HG02884 (cell line): ENCODE measurements at regions not wholly inside any gene's neighbourhood (a gene's known extent, or its start where the extent isn't known, plus 50 kb on each side); places are given as distances from the start of the nearest gene placed in this dataset.

ENCODE experiments used
- ATAC-seq: cut with Tn5 transposase; IDR thresholded peaks from one replicate; pipeline ENCODE4 v1.9.1; 2021; ENCODE audit warnings: mild to moderate bottlenecking, moderate library complexity; ENCODE audit not compliant: unreplicated experiment

GRCh38 chr6:166010136-166010960 lies 157.3 kb downstream of the TBXT start:
- ATAC-seq: no peak

GRCh38 chr6:166009385-166010031 lies 158.1 kb downstream of the TBXT start:
- no peak for ATAC-seq

DNA sequence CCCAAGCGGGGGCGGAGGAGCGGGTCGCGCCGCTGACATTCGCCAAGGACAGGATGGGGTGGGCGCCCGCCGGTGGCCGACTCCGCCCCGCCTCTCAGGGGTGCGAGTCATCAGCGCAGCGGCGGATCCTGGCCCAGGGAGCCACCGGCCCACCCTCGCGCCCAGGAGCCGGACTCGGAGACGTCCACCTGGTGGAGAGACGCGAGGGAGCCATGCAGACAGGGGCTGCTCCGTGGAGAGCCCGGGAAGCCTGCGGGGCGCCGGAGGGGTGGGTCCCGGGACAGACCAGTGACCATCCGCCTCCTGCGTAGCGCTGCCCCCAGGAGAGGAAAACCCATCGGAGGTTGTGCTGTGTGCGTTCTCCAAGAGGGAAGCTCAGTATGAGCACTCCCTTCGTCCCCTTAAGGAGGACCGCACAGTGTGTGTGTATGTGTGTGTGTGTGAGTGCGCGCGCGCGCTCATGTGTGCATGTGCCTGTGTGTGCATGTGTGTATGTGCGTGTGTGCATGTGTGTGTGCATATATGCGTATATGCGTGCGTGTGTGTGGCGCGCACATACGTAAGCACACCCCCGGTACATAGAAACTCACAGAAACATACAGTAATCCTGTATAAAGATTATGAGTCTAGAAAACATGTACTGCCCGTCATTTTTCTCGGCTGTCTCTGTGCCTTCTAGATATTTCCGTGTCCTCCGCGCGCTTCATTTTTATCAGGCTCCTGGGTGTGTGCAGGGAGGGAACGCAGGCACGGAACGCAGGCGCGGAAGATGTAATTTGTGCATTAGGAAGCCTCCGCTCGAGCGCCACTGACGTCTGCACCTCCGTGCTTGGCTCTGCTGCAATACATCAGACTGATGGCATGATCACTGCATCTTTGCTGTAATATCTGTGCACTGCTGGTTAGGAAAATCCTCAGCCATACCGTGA lies 158.9 kb downstream of the TBXT start:
- no peak for ATAC-seq

DNA sequence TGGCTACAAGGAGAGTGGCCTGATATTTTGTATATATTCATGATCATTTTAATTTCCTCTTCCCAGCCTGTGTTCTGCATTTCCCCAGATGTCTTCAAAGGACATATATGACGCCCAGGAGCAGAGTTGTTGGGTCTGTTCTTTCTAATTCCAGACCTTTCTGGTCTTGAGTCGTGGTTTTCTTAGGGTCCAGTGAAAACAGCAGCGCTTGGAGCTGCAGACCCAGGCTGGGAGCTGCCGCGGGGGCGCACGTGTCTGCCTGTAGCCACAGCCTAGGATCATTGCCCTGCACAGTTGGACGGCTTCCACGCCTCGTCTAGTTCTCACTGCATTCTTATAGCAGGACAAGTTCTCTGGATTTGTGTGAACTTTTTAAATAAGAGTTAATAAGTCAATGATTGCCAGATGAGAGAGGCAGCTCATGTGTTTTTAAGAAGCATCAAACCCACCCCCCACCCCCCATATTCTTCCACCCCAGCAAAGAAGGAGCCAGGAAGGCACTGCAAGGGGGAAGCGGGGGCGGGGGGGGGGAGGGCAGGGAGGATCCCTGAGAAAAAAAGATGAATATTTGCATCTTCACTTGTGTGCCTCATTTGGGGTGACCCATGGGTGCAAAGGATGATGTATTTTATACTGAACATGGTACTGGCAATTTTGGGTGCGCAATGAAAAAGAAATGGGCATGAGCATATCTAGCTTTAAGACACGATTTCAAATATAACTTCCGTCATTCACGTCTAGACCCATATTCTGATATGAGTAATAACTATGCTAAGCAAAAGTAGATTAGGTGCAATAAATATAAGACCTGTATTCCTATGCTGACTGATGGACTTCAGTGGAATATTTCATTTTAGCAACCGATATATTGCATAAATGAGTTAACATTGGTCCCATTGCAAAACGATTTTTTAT lies 160.0 kb downstream of the TBXT start:
- ATAC-seq: no peak

DNA sequence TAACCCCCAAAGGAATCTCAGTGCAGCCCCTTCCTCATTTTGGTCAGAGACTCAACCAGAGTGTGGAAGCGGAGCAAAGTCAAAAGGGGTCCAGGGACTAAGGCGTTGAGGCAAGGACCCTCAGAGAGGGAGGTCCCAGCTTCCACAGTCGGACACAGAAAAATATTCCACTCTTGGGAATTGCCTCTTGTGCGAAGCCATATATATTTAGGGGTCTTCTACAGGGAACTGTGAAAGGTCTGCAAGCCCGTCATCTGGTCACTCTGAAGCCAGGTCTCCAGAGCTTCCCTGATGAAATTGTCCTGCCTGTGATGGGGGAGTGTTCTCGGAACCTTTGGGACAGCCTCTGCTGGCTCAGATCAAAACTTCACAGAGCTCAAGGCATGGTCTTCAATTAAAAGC lies 160.8 kb downstream of the TBXT start:
- ATAC-seq: no peak

GRCh38 chr6:166005944-166006899 lies 161.4 kb downstream of the TBXT start:
- no peak for ATAC-seq

DNA sequence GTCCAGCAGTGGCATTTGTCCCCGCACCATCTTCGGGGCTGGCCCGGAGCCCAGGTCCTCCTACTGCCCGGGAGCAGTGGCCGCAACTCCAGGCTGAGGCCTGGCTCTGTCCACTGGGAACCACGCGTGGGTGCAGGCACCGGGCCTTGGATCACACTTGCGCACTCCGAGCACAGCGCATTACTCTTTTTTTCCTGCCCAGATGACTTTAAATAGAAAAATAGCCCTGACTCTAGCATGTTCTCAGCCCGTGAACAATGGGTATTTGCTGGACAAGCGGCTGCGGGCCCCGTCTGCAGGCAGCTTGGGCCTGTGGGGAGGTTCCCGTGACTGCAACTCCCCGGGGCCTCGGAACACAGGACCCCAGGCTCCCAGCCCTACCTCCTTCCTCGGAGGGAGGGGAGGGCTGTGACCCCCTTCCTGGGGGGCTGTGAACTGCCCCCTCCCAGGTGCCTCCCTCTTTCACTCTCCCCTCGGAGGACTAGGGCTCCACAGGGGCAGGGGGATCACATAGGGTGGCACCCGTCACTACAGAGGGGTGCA lies 162.2 kb downstream of the TBXT start:
- ATAC-seq: no peak

DNA sequence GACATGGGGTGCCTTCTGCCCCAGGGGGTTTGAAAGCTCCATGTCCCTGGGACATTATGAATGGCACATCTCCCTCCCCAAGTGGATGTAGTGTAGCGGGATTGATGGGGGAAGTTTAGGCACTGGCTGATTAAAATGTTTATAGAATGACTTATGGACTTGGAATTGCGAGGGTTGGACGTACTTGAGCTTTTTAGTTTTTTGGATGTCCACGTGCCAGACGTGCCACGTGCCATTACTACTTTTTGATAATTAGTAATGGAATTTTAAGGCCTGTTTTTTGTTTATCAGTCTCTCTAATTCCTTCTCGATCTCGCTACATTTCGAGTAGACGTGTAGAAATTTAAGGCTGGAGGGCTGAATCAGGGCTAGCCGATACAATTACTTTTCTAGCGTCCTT lies 162.8 kb downstream of the TBXT start:
- no peak for ATAC-seq

- ATAC-seq: no peak
These were observed 163.2 kb downstream of the TBXT start for GRCh38 chr6:166004471-166004870.

- no peak for ATAC-seq
These were observed 164.1 kb downstream of the TBXT start for GRCh38 chr6:166003569-166003968.

DNA sequence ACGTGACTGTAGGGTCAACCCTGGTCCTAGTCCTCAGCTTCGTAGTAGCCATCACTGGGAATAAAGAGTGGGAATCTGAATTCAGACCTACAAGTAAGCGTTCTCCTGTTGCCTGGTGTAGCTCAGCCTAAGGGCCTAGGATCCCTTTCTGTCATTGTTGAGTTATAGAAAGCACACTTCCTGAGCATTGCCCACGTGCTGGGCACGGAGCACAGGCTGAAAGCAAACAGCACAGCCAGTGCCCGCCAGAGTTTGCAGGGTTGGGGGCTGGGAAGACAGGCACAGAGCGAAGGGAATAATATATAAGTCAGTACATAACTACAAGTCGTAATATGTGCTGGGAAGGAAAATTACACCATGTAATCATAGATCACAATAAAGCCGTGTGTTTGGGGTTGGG lies 166.3 kb downstream of the TBXT start:
- ATAC-seq: no peak

- ATAC-seq: no peak
These were observed 168.4 kb downstream of the TBXT start for GRCh38 chr6:165999279-165999678.

DNA sequence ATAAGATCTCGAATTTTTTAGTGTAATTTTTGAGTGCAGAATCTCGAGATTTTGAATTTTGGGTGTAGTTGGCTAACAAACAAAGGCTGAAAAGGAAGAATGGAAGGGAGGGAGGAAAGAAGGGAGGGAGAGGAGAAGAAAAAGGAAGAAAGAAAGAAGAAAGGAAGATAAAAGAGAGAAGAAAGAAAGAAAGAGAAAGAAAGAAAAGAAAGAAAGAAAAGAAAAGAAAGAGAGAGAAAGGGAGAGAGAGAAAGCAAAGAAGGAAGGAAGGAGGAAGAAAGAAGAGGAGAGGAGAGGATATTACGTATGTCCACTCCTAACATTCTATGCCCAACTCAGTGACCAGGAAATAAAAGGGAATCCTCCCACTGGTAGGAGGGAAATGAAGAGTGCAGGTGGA lies 169.6 kb downstream of the TBXT start:
- no peak for ATAC-seq

DNA sequence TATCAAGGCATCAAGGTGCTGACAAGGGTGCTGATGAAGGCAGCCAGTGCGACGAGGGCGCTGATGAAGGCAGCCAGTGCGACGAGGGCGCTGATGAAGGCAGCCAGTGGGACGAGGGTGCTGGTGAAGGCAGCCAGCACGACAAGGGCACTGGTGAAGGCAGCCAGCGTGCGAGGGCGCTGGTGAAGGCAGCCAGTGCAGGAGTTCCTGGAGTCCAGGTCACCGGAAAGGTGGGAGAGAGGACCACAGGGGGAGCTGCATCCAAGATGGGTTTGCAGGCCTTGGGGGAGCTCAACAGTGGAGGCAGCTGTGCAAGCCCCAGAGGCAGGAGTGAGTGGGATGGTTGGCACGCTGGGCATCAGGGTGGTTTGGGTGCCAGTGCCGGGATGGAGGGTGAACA lies 176.3 kb downstream of the TBXT start:
- ATAC-seq: no peak

DNA sequence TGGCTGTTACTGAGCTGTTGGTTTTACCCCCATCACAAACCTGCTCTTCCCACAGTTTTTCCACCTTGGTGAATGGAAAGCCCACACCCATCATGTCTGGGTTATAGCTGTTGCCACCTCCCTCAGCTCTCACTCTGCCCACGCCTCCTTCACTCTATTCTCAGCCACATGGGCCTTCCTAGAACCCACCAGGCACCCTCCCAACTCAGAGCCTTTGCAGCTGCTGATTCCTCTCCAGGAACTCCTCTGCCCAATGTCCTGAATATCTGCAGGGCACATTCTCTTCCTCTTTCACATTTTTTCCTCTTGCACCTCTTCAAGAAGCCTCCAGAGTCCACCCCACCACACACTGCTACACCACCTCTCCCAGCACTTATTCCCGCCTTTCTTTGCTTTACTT lies 177.4 kb downstream of the TBXT start:
- ATAC-seq: no peak

- no peak for ATAC-seq
These were observed 178.7 kb downstream of the TBXT start for GRCh38 chr6:165988757-165989456.

- no peak for ATAC-seq
These were observed 179.3 kb downstream of the TBXT start for GRCh38 chr6:165988302-165988756.
